ENCODE measurements at regions not wholly inside any gene's neighbourhood (a gene's known extent, or its start where the extent isn't known, plus 50 kb on each side); places are given as distances from the start of the nearest gene placed in this dataset.

- no peak for TF ChIP-seq POLR2A (IDR thresholded peaks at IDR 0.05)
- no peak for TF ChIP-seq CTCF (IDR thresholded peaks at IDR 0.05)
- Histone ChIP-seq H3K27ac (no peak overlapping the region), H3K4me3 (no peak overlapping the region), H3K9me3 (no peaks in the 10 kb centered on the region), H3K36me3 (no peaks in the 10 kb centered on the region), H3K4me1 (no peaks in the 10 kb centered on the region), H3K27me3 (no peaks in the 10 kb centered on the region)
- intact Hi-C loops (cut with DNase I): no loop called here
- DNase-seq: no peak
- 69 to 95% methylated on average over 2 of the region's 2 CpGs for WGBS, 2 donors
Measured at GRCh38 chr15:91383532-91383931, 283.5 kb downstream of the SV2B start.

GRCh38 chr15:91384189-91384730 lies 284.2 kb downstream of the SV2B start:
- H3K9me3 ChIP-seq: no peaks in the 10 kb centered on the region
- intact Hi-C loops (cut with DNase I): no loop called here
- no peak overlapping the region for H3K27ac ChIP-seq
- 65 to 76% methylated on average over 6 of the region's 6 CpGs for WGBS, 2 donors
- TF ChIP-seq CTCF (IDR thresholded peaks at IDR 0.05) (no peak), POLR2A (IDR thresholded peaks at IDR 0.05) (no peak)
- no peak for DNase-seq
- H3K4me1 ChIP-seq: no peaks in the 10 kb centered on the region
- no peaks in the 10 kb centered on the region for H3K36me3 ChIP-seq
- H3K4me3 ChIP-seq: no peak overlapping the region
- H3K27me3 ChIP-seq: no peaks in the 10 kb centered on the region

- peaks cover 0 to 2% (median 0%) of the 10 kb centered on the region in 4 donors for H3K27me3 ChIP-seq
- H3K27ac ChIP-seq: no peak overlapping the region
- H3K4me1 ChIP-seq: no peaks in the 10 kb centered on the region
- H3K4me3 ChIP-seq: no peak overlapping the region
- 0 to 5% methylated on average over 1 of the region's 1 CpG for WGBS, 2 donors
- intact Hi-C loops (cut with DNase I): no loop called here
- TF ChIP-seq CTCF (IDR thresholded peaks at IDR 0.05) (no peak), POLR2A (IDR thresholded peaks at IDR 0.05) (no peak)
- no peaks in the 10 kb centered on the region for H3K9me3 ChIP-seq
- no peaks in the 10 kb centered on the region for H3K36me3 ChIP-seq
- no peak for DNase-seq
Measured at GRCh38 chr15:91385311-91385710, 285.3 kb downstream of the SV2B start.

- no peak for TF ChIP-seq POLR2A (IDR thresholded peaks at IDR 0.05)
- no peak for TF ChIP-seq CTCF (IDR thresholded peaks at IDR 0.05)
- H3K4me3 ChIP-seq: no peak overlapping the region
- H3K27ac ChIP-seq: no peak overlapping the region
- no peaks in the 10 kb centered on the region for H3K36me3 ChIP-seq
- H3K27me3 ChIP-seq: peaks cover 0 to 11% (median 0%) of the 10 kb centered on the region in 4 donors
- intact Hi-C loops (cut with DNase I): no loop called here
- no peak for DNase-seq
- no peaks in the 10 kb centered on the region for H3K9me3 ChIP-seq
- WGBS, 2 donors: 52 to 64% methylated on average over 6 of the region's 6 CpGs
- H3K4me1 ChIP-seq: no peaks in the 10 kb centered on the region
Measured at GRCh38 chr15:91393186-91393585, 293.1 kb downstream of the SV2B start.

GRCh38 chr15:91400481-91400880 lies 300.4 kb downstream of the SV2B start:
- intact Hi-C loops (cut with DNase I): no loop called here
- WGBS, 2 donors: 90 to 91% methylated on average over 1 of the region's 1 CpG
- H3K4me1 ChIP-seq: no peaks in the 10 kb centered on the region
- peaks cover 0 to 3% (median 0%) of the 10 kb centered on the region in 4 donors for H3K27me3 ChIP-seq
- no peak for DNase-seq
- peaks cover 0 to 13% (median 0%) of the 10 kb centered on the region in 3 donors for H3K9me3 ChIP-seq
- H3K36me3 ChIP-seq: no peaks in the 10 kb centered on the region
- no peak overlapping the region for H3K4me3 ChIP-seq
- no peak for TF ChIP-seq POLR2A (IDR thresholded peaks at IDR 0.05)
- TF ChIP-seq CTCF (IDR thresholded peaks at IDR 0.05): no peak
- no peak overlapping the region for H3K27ac ChIP-seq
